ENCODE measurements at regions not wholly inside any gene's neighbourhood (a gene's known extent, or its start where the extent isn't known, plus 50 kb on each side); places are given as distances from the start of the nearest gene placed in this dataset.

GRCh38 chr1:101185421-101185820 lies 51.4 kb upstream of the S1PR1 start:
- BruUV-seq (replicated peaks), result no TSS peak

DNA sequence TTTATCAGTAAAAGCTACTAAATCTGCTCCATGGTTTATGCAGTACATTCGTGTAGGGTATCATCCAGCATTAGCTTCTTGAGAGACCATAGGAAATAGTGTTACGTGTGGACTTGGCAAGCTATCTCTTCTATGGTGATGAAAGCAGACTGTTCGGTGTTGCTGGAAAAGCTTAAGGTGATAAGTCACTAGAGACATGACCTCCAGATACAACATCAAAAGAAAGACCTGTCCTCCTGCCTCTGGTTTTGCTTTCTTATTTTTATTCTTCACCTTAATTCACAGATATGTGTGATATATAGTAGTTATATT lies 53.5 kb upstream of the S1PR1 start:
- Histone ChIP-seq H4K20me1 (ENCODE audit: insufficient read depth) (no peaks in the 10 kb centered on the region), H3F3A (ENCODE audit: insufficient read depth, low read depth) (no peaks in the 10 kb centered on the region), H3K36me3 (ENCODE audit: low read depth) (no peaks in the 10 kb centered on the region), H3K4me2 (no peak overlapping the region), H3K4me3 (no peak overlapping the region), H3K4me1 (replicated peaks; ENCODE audit: insufficient read depth) (no peaks in the 10 kb centered on the region; the same call in 1 of the 2 replicates), H3K79me2 (ENCODE audit: low read depth) (no peaks in the 10 kb centered on the region), H3K27me3 (ENCODE audit: insufficient read depth, low read depth) (no peaks in the 10 kb centered on the region), H2AFZ (no peak overlapping the region), H3K27ac (no peak overlapping the region), H3K9me2 (ENCODE audit: insufficient read depth) (no peaks in the 10 kb centered on the region), H3K9me3 (ENCODE audit: insufficient read depth, low read depth) (no peaks in the 10 kb centered on the region)
- POLR2A ChIA-PET (ENCODE audit: unreplicated experiment), result no interaction called here
- intact Hi-C loops (cut with micrococcal nuclease; ENCODE audit: unreplicated experiment), result no loop called here
- CTCF ChIA-PET, result no interaction called here
- no TSS peak for BruUV-seq (replicated peaks)
- TF ChIP-seq, protein P1, sequence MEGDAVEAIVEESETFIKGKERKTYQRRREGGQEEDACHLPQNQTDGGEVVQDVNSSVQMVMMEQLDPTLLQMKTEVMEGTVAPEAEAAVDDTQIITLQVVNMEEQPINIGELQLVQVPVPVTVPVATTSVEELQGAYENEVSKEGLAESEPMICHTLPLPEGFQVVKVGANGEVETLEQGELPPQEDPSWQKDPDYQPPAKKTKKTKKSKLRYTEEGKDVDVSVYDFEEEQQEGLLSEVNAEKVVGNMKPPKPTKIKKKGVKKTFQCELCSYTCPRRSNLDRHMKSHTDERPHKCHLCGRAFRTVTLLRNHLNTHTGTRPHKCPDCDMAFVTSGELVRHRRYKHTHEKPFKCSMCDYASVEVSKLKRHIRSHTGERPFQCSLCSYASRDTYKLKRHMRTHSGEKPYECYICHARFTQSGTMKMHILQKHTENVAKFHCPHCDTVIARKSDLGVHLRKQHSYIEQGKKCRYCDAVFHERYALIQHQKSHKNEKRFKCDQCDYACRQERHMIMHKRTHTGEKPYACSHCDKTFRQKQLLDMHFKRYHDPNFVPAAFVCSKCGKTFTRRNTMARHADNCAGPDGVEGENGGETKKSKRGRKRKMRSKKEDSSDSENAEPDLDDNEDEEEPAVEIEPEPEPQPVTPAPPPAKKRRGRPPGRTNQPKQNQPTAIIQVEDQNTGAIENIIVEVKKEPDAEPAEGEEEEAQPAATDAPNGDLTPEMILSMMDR (conservative IDR thresholded peaks at IDR 0.05), result no peak
- TF ChIP-seq EZH2 (IDR thresholded peaks at IDR 0.05; ENCODE audit: low read depth), result no peak
- DNase-seq, result no peak

More at GRCh38 chr1:101185421-101185820, 51.4 kb upstream of the S1PR1 start:
- Histone ChIP-seq H2AFZ (no peak overlapping the region), H3K4me1 (replicated peaks; ENCODE audit: insufficient read depth) (no peaks in the 10 kb centered on the region; the same call in 1 of the 2 replicates), H3K4me2 (no peak overlapping the region), H3K79me2 (ENCODE audit: low read depth) (no peaks in the 10 kb centered on the region), H3K4me3 (no peak overlapping the region), H3K36me3 (ENCODE audit: low read depth) (no peaks in the 10 kb centered on the region), H3K9me2 (ENCODE audit: insufficient read depth) (no peaks in the 10 kb centered on the region), H4K20me1 (ENCODE audit: insufficient read depth) (no peaks in the 10 kb centered on the region), H3K9me3 (ENCODE audit: insufficient read depth, low read depth) (no peaks in the 10 kb centered on the region), H3K27me3 (ENCODE audit: insufficient read depth, low read depth) (no peaks in the 10 kb centered on the region), H3F3A (ENCODE audit: insufficient read depth, low read depth) (no peaks in the 10 kb centered on the region), H3K27ac (no peak overlapping the region)
- intact Hi-C loops (cut with micrococcal nuclease; ENCODE audit: unreplicated experiment), result no loop called here
- POLR2A ChIA-PET (ENCODE audit: unreplicated experiment), result no interaction called here
- no peak for DNase-seq
- TF ChIP-seq EZH2 (IDR thresholded peaks at IDR 0.05; ENCODE audit: low read depth), result no peak
- TF ChIP-seq, protein P1 (conservative IDR thresholded peaks at IDR 0.05), result no peak
- CTCF ChIA-PET, result no interaction called here

DNA sequence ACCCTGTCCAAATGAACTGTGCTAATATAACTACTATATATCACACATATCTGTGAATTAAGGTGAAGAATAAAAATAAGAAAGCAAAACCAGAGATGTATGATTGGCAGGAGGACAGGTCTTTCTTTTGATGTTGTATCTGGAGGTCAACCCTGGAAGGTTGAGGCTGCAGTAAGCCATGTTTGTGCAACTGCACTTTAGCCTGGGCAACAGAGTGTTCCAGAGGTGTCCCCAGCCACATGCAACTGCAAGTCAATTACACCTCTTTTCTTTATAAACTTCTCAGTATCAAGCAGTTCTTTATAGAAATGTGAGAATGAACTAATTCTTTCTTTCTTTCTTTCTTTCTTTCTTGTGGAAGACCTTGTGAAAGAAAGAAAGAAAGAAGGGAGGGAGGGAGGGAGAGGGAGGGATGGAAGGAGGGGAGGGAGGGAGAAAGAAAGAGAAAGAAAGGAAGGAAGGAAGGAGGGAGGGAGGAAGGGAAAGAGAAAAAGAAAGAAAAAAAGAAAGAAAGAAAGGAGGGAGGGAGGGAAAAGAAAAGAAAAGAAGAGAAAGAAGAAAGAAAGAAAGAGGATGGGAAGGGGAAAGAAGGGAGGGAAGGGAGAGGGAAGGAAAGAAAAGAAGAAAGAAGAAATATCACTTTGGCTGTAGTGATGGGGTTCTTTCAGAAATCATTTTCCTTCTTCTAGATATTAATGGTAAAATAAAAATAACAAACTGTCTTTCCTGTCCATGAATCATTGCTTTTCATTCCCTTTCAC lies 54.0 kb upstream of the S1PR1 start:
- Histone ChIP-seq H3K79me2 (ENCODE audit: low read depth) (no peaks in the 10 kb centered on the region), H3K27ac (no peak overlapping the region), H3K4me1 (replicated peaks; ENCODE audit: insufficient read depth) (no peaks in the 10 kb centered on the region; the same call in 1 of the 2 replicates), H3K9me3 (ENCODE audit: insufficient read depth, low read depth) (no peaks in the 10 kb centered on the region), H3K36me3 (ENCODE audit: low read depth) (no peaks in the 10 kb centered on the region), H3K9me2 (ENCODE audit: insufficient read depth) (no peaks in the 10 kb centered on the region), H3F3A (ENCODE audit: insufficient read depth, low read depth) (no peaks in the 10 kb centered on the region), H3K4me3 (no peak overlapping the region), H4K20me1 (ENCODE audit: insufficient read depth) (no peaks in the 10 kb centered on the region), H2AFZ (no peak overlapping the region), H3K4me2 (no peak overlapping the region), H3K27me3 (ENCODE audit: insufficient read depth, low read depth) (no peaks in the 10 kb centered on the region)
- no TSS peak for BruUV-seq (replicated peaks)
- intact Hi-C loops (cut with micrococcal nuclease; ENCODE audit: unreplicated experiment), result no loop called here
- TF ChIP-seq EZH2 (IDR thresholded peaks at IDR 0.05; ENCODE audit: low read depth), result no peak
- TF ChIP-seq, protein P1 (conservative IDR thresholded peaks at IDR 0.05), result no peak
- ChIA-PET CTCF (no interaction called here), POLR2A (ENCODE audit: unreplicated experiment) (no interaction called here)
- DNase-seq, result no peak
